HG03025 (cell line): ENCODE measurements at regions not wholly inside any gene's neighbourhood (a gene's known extent, or its start where the extent isn't known, plus 50 kb on each side); places are given as distances from the start of the nearest gene placed in this dataset.

Experiments
- ATAC-seq: cut with Tn5 transposase; IDR thresholded peaks from one replicate; pipeline ENCODE4 v1.9.1; 2021; ENCODE audit warnings: mild to moderate bottlenecking, moderate library complexity; ENCODE audit not compliant: unreplicated experiment, low FRiP score

DNA sequence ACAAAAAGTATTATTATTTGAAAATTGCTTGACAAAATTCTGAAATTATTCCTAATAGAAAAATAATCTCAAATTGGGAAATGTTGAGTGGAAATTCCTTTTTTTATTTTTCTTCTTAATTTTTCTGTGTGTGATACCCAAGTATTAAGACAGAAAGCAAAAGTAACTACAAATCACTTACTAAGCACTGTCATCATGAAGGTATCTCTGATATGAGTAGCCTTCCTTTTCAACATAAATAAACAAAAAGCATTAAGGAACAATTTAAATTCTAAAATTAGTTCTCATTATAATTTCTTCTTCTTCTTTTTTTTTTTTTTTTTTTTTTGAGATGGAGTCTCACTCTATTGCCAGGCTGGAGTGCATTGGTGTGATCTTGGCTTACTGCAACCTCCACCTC is 174.2 kb upstream of the RBMS1 start:
- ATAC-seq: no peak

DNA sequence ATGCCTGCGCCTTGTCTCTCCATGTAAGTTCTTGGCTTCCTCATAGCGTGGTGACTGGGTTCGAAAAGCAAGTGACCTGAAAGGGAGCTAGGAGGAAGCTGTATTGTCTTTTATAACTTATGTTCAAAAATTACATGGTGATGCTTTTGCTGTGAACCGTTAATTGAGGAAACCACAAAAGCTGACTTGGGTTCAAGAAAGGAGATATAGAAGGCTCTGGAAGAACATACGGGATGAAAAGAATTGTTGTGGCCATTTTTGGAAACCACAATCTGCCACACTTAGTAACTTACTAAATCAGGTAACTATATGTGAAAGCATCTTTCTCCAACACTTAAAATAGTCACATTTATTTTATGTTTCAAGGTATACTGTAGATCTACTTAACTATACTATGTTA is 177.0 kb upstream of the RBMS1 start:
- no peak for ATAC-seq

DNA sequence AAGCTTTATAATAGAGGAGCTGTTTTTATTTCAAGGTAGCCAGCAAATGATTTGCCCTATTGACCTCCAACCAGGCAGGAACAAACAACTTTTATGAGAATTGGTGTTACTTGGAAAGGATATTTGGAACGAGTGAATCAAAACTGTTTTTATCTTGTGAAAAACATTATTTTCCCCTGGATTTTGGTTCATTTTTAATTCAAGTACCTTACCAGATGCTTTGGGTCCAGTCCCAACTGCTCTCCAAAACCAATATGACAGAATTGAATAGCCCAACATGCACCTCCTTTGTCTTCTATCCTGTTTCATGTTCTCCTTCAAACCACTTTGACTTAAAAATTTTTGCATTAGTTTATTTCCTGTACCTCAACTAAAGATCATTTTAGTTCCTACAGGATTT is 178.6 kb upstream of the RBMS1 start:
- no peak for ATAC-seq

DNA sequence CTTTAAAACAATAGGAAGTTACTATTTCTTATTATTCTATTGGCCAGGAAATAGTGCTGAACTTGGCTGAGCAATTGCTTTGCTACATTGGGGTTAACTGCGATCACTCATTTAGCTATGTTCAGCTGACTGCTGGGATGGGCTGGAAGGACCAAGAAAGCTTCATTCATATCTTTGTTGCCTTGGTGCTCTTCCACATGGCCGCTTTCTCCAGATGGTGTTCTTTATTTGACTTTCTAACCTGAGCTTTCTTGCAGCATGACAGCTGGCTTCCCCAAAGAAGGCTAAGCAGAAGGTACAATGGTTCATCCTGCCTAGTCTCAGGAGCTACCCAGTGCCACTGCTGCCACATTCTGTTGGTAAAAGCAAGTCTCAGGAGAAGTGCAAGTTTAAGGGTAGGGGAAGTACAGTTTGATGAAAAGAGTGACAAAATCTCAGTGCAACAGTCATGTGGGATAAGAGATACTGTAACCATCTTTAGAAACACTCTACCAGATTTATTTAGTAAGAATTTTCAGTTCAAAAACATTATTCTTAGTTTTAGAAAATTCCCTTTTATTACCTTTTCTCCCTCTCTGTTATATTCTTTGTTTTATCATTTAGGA is 180.6 kb upstream of the RBMS1 start:
- no peak for ATAC-seq

DNA sequence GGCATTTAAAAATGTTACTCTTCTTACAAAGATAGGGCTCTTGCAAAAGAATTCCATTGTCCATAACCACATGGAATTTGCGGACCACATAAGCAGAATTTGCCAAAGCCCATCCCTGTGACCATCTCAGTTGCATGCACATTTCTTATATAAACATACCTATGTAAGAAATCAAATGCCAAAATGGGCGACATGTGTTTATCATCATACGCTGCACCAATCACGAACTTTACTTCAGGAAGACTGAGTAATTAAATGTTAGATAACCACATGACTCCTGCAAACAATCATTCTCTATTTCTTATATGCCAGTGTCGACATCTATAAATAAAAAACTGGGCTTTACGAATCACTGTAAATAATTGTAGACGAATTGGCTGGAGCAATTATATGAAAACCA is 186.1 kb upstream of the RBMS1 start:
- no peak for ATAC-seq

DNA sequence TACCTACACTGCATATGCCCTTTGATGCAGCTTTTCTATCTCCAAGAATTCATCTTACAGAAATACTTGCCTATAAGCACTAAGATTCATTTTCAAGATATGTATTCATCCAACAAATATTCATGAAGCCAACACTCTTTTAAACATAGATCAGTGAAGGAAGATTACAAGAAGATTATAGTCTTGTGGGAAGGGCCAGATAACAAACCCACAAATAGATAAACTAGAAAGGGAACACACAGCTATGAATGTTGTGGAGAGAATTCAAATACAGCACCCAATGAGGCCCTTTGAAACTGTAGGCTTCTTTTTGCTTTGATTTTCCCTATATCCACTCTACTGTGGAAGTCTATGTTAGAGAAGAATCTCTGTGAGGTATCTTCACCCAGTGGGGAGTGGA is 186.7 kb upstream of the RBMS1 start:
- no peak for ATAC-seq

DNA sequence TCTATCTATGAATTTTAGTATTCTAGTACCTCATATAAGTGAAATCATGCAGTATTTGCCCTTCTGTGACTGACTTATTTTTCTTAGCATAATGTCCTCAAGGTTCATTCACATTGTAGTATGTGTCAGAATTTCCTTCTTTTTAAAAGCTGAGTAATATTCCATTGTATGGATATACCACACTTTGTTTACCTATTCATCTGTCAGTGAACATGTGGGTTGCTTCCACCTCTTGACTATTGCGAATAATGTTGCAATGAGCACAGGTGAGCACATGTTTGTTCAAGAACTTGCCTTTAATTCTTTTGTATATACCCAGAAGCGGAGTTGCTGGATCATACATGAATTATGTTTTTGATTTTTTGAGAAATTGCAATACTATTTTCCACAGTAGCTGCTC is 187.4 kb upstream of the RBMS1 start:
- no peak for ATAC-seq

DNA sequence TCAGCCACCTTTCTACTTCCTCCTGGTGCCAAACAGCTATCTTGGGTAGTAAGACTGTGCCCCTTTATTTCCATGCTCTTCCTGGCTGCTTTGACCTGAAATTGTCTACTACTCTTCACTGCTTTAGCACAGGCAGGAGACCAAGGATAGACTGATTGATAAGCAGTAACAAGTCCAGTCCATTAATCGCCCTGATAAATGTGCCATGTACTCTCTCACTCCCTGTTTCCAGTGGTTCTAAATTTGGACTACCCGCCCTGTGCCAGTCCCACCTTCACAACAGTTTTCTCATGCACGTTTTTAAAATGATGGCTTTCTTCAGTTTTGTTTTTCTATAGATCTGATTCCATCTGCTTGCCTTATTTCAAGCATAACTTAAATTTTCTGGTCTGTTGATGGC is 189.6 kb upstream of the RBMS1 start:
- no peak for ATAC-seq

DNA sequence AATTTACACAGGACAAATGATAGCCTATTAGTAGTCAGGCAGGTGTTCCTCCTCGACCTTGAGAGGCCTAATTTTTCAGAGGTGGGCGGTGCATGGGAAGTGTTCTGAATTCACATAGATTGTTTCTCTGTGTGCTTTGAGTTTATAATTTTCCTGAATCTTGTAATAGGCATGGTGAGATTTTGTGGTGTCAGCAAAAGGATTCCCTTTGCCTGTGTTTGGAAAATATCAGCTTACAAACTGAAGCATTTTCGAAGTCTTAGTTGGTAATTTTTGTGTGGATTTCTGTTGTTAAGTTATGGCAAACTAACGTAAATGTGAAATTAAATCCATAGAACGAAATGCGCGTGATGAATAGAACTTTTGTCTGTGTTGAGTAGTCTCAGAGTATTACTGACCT is 194.0 kb upstream of the RBMS1 start:
- ATAC-seq: no peak

DNA sequence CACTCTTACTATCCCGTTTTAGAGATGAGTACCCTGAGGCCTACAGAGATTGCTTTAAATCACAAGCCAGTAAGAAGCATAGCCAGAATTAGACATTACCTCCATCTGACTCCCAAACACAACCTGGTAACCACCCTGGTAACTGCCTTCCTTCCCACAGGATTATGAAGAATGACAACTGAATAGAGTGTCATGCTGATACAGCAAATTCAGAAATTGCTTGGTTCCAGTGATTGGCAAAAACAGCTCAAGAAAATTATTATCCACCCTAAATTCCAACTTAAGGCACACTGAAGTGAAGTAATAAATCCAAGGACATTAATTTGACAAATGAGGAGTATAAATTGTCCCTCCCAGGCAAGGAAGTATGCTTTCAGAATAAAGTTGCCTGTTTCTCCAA is 195.8 kb upstream of the RBMS1 start:
- ATAC-seq: no peak

DNA sequence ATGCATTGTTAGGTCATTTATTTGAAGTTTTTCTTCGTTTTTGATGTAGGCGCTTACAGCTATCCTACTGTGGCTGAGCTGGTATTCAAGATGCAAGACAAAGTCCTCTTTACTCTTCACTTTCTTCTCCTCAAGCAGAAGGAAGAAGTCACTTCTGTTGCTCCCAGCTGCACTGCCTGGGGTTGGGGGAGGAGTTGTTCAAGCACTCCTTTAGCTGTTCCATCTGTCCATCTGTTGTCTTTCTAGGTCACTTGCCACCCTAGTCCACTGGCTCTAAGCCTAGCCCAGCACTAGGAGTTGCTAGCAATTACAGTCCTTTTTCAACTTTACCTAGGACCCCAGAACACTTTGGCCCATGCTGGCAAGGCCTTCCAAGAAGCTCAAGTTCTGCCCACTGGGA is 200.6 kb upstream of the RBMS1 start:
- no peak for ATAC-seq

DNA sequence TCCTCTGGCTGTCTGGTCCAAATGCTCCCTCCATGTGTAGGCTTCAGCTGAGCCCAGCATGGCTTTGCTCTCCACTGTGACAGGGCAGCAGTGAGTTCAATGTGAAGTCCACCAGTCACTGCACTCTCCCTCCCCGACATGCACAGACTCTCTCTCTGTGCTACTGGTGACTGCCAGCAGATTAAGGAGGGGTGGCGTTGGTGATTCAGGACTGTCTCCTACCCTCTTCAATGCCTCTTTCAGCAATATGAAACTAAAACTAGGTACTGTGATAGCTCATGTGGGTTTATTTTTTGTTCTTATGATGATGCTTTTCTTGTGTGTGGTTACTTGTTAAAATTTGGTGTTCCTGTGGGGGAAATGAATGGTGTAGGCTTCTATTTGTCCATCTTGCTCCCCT is 201.0 kb upstream of the RBMS1 start:
- no peak for ATAC-seq

DNA sequence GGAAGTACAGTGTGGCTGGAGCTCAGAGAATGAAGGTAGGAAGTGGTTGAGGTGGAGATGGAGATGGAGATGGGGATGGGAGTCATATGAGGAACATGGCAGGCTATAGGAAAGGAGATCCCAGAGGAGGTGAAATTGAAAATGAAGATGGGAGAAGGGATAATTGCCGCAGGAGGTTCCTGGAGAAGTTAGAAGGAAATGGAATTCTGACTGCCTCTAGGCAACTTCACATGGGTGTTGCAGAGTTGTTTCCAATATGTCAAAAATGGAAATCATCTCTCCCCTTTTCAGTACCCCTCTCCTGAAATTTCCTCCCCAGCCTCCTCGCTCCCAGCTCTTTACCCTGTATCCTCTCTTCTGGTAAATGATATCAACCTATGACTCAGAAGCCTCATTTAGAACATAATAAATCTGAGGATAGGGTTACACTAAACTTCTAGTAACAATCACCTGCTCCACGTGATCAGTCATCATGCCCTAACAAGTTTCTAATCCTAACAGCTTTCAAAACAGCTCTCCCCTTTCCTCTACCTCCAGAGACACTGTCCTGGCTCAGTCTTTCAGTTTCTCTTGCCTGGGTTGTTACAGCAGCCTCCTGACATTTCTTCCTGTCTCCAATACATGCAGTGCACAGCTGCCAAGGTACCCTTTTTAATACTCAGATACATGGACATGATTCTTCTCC is 201.9 kb upstream of the RBMS1 start:
- no peak for ATAC-seq

DNA sequence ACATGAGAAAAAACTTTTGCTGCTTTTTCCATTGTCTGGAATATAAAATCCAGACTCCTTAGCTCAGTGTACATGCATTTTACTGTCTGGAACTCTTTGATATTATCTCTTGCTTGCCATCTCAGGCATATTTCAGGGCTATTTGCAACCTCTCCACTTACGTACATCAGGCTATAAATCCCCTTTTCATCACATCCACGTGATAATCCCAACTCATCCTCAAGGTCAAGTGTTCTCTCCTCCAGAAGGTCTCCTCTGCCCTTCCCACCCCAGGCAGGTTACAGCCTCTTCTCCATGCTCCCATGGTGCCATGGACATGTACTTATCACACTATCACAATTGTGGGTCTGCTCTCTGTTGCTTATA is 202.5 kb upstream of the RBMS1 start:
- no peak for ATAC-seq

DNA sequence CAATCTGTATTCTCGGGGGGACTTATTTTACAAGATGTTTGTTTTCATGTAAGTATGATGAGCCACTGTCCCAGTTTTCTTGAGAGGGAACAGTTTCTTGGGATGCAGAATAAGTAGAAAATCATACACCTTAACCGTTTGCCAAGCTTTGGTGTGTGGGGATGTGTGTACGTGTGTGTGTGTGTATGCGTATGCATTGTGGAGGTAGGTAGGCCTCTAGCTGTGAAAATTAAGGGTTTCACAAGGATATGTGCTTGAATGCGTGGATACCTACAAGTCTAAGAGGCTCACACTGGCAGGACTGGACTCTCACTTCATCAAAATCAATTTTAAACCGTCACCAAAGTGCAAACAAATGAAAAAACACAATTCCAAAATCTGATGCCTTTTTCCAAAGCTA is 204.2 kb upstream of the RBMS1 start:
- ATAC-seq: no peak

DNA sequence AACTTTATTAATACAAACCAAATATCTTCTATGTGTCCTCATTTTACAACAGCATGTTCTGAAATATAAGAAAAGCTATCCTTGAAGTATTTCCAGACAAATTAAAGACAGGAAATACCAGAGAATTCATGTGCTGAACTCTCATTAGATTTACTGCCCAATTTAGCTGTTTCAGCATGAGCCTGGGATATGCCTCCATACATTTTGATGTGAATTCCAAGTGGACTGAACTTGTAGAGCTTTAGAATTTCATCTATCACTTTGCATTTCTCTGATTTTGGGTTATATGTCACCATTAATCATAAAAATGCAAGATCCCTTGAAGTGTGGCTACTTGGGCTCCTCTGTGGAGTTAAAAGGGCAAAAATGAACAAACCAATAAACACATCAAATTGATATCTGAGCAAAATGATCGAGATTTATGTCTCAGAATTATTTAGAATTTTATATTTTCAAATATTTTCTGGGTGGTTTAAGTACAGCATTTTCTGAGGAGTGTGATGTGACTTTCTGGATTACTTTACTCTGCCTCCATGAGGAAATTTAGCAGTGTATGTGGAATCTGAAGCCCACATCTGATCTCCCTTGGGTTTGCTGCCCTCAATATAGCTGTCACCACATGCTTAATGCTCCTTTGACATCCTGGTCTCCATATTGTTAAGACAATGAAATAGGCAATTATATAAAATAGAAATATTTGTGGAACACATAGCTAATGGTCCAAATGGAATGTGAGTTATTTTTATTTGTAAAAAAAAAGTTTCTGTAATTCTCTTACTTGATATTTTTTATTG is 206.6 kb upstream of the RBMS1 start:
- ATAC-seq: no peak

DNA sequence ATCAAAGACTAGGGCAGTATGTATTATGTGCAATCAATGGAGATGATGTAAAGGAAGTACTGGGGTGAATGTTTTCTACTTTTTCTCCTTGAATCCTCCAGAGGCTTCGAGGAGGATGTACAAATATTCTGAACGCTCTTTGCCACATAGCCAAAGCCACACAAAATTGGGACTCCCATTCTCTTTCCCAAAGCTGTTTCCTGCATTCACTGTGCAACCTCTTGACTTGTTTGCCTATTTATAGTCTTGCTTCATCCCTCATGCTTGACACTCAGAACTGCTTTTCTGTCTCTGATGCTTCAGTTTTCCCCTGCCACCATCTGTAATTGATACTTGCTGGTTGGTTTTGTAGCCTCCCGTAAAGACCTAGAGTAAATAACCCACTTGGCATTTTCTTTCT is 208.2 kb upstream of the RBMS1 start:
- no peak for ATAC-seq

DNA sequence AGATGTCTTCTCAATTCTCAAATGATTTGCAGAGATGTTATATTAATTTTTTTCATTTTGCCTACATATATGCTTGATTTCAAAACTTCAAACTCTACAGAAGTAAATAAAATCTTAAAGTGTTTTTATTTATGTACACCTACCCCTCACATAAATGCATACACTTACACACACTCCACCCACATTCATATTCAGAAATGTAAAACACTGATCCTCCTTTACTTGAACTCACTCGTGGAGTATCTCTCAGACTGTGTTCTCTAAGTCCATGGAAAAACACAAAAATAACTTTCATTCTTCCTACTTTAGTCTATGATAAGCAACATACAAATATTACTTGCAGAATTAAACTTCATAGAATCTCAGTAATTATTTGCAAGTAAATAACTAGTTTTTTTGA is 209.1 kb upstream of the RBMS1 start:
- ATAC-seq: no peak

DNA sequence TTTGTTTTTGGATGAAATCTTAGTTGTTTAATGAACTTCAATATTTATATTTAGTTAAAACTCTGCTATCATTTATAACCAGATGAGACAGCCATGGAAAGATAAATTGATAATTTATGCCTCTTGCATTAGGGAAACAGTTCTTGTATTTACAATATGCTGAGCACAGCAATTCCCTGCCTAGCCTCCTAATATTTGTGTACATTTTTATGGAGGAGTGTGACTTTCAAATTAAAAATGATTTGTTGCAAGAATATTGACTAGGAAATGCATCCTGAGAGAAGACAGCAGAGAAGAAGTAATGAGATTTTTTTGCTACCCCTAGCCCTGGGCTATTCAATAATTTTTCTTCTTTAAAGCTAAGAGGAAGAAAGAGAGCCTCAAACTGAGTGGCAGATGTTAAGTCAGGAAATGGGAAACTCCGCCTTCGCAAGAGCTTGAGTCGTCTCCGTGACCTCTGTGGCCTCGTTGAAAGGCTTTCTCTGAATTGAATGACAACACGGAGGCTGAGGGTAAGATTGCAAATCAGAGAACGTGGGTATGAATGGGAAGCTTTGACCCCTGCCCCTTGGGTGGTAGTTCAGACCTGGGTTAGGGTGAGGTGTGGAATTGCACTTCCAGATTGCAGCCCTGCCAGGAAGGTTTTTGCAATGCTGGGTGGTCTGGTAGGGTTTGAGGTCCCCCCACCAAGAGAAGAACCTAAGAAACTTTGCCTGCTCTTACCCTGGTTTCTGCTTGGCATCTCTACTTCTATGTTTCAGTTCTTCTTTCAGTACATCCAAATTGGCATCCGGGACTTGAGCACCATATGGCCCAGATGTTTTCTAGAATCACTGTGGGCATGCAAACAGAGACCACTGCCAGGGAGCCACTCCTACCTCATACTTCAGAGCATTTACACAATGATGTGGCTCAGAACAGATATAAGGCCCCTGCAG is 210.3 kb upstream of the RBMS1 start:
- ATAC-seq: peak; percentile 87

DNA sequence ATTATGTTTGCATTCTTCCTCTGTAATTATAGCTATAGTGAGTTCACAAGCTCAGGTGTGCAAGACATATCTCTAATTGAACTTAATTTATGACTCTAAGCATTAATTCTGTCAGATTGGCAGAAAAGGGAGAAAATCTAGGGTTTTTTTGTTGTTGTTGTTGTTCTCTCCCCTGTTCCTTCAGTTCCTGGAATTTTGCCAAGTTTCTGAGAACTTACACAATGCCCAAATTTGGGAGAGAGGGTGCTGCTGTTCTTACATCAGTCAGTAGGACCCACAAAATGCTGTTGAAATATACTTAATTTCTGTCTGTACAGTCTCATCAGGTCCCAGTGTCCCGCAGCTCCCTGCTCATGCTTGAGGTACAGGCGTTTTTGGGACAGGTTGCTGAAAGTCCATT is 221.8 kb upstream of the RBMS1 start:
- ATAC-seq: no peak

DNA sequence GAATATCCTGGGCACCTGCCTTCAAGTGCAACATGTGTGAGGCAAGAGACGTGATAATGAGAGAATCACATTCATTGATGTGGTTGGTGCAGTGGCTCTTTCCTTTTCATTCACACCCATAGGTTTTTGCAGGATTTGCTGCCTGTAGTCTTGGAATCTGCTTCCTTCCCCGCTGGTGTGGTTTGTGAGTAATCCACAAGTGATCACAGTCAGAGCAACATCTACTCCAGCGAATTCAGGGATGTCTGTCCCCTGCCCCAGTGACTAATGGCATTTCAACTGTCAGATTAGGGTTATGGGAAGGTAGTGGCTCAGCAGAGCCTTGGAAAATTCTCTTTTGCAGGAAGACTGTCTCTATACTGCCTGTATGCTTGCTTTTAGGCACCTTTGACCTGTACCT is 225.5 kb upstream of the RBMS1 start:
- no peak for ATAC-seq
